Endothelial cell of umbilical vein (primary cell): ENCODE measurements at regions not wholly inside any gene's neighbourhood (a gene's known extent, or its start where the extent isn't known, plus 50 kb on each side); places are given as distances from the start of the nearest gene placed in this dataset.

Experiments
- BruUV-seq: library from RNA; stranded (reverse); fragments of 400-500 nt; replicated peaks from 2 replicates; lab custom pipeline; 2021; lab: Mats Ljungman, UMichigan
- CTCF ChIA-PET: fragments of 300-600, 350-600 bp; sonication (Branson Sonifier 250); formaldehyde crosslinking; loops from one replicate; lab custom pipeline; 2021; ENCODE audit warnings: antibody characterized with exemption, inconsistent platforms; lab: Charles Lee
- POLR2A ChIA-PET: fragments of 300-600, 350-600 bp; sonication (Branson Sonifier 250); formaldehyde crosslinking; loops from one replicate; lab custom pipeline; 2021; ENCODE audit warnings: antibody characterized with exemption, inconsistent platforms; lab: Charles Lee
- DNase-seq: peaks from one replicate; pipeline ENCODE4 v3.0.0-alpha.2; 2011; ENCODE audit warnings: low read depth, low spot score
- FAIRE-seq: peaks from 2 replicates; lab custom pipeline; 2011; peaks lifted over from hg19 to GRCh38; lab: Jason Lieb, UNC
- H2AFZ ChIP-seq: 2 replicates; pipeline ENCODE4 v1.6.0; 2012; ENCODE audit warnings: low read depth, low read length, control low read depth, inconsistent platforms
- H3K27ac ChIP-seq: 2 replicates; pipeline ENCODE4 v1.5.1; 2011; ENCODE audit warnings: low read depth, mild to moderate bottlenecking, control low read depth, low read length, moderate library complexity; ENCODE audit not compliant: insufficient read depth
- H3K27me3 ChIP-seq, 2 experiments: 2 replicates each; pipeline versions ENCODE4 v1.6.0 to v1.6.1; 2011; ENCODE audit warnings: low read length in 2 of 2, mixed read lengths in 1 of 2; ENCODE audit not compliant: control insufficient read depth in 2 of 2, insufficient read depth in 2 of 2
- H3K36me3 ChIP-seq, 2 experiments: 2 replicates in 1 of 2; 3 replicates in 1 of 2; pipeline ENCODE4 v1.5.1; 2011; ENCODE audit warnings: low read length in 2 of 2, mild to moderate bottlenecking in 1 of 2, moderate library complexity in 1 of 2; ENCODE audit not compliant: control insufficient read depth in 2 of 2, insufficient read depth in 2 of 2; ENCODE audit errors: extremely low read depth in 1 of 2
- H3K4me1 ChIP-seq: 3 replicates; pipeline ENCODE4 v1.5.1; 2011; ENCODE audit warnings: mild to moderate bottlenecking, low read length; ENCODE audit not compliant: control insufficient read depth, insufficient read depth; ENCODE audit errors: extremely low read depth
- H3K4me2 ChIP-seq: 2 replicates; pipeline ENCODE4 v1.6.1; 2011; ENCODE audit warnings: low read length, control low read depth, mixed read lengths; ENCODE audit not compliant: insufficient read depth
- H3K4me3 ChIP-seq, 3 experiments: fragments of 200-600 bp in 1 of 3; sonication (generic), shearing (Covaris generic) in 1 of 3; replicated peaks in 1 of 3; 2 replicates each; pipeline ENCODE4 v1.5.1; 2011 to 2016; ENCODE audit warnings: control low read depth in 3 of 3, low read length in 3 of 3, mild to moderate bottlenecking in 2 of 3, inconsistent platforms in 1 of 3, low read depth in 1 of 3, moderate library complexity in 1 of 3; ENCODE audit not compliant: insufficient read depth in 1 of 3
- H3K79me2 ChIP-seq: 2 replicates; pipeline ENCODE4 v1.6.0; 2012; ENCODE audit warnings: low read length, inconsistent platforms; ENCODE audit not compliant: control insufficient read depth, insufficient read depth
- H3K9ac ChIP-seq: replicated peaks from 2 replicates; pipeline ENCODE3; 2011; ENCODE audit warnings: low read length, control low read depth; ENCODE audit not compliant: insufficient read depth; ENCODE audit errors: extremely low read depth
- H3K9me1 ChIP-seq: replicated peaks from 3 replicates; pipeline ENCODE4 v1.6.0; 2011; ENCODE audit warnings: mild to moderate bottlenecking, low read length; ENCODE audit not compliant: control insufficient read depth, insufficient read depth; ENCODE audit errors: extremely low read depth
- H3K9me3 ChIP-seq: replicated peaks from 2 replicates; pipeline ENCODE4 v1.5.1; 2012; ENCODE audit warnings: low read length, inconsistent platforms; ENCODE audit not compliant: control insufficient read depth, insufficient read depth
- H4K20me1 ChIP-seq: replicated peaks from 2 replicates; pipeline ENCODE3; 2011; ENCODE audit warnings: mild to moderate bottlenecking, low read length; ENCODE audit not compliant: control insufficient read depth, insufficient read depth; ENCODE audit errors: extremely low read depth
- CTCF ChIP-seq, 2 donors: IDR thresholded peaks; 1 replicate in 1 of 2; 2 replicates in 1 of 2; pipeline ENCODE4 v1.5.1; 2011; ENCODE audit warnings: low read length in 2 of 2, mild to moderate bottlenecking in 2 of 2, moderate library complexity in 2 of 2, control low read depth in 1 of 2, inconsistent platforms in 1 of 2, low read depth in 1 of 2; ENCODE audit not compliant: insufficient read depth in 1 of 2; ENCODE audit errors: extremely low read depth in 1 of 2
- EZH2 ChIP-seq: IDR thresholded peaks from 2 replicates; pipeline ENCODE4 v1.6.1; 2012; ENCODE audit warnings: borderline replicate concordance, low read depth, mild to moderate bottlenecking, moderate library complexity, low read length, inconsistent platforms; ENCODE audit not compliant: severe bottlenecking
- FOS ChIP-seq: IDR thresholded peaks from 2 replicates; pipeline ENCODE4 v1.6.1; 2011; ENCODE audit warnings: mild to moderate bottlenecking, low read length, moderate library complexity, borderline replicate concordance; ENCODE audit not compliant: insufficient read depth
- GATA2 ChIP-seq: IDR thresholded peaks from 2 replicates; pipeline ENCODE4 v1.7.0; 2011; ENCODE audit warnings: low read depth, mild to moderate bottlenecking, moderate library complexity, mixed read lengths, low read length; ENCODE audit not compliant: insufficient read length, insufficient read depth
- JUN ChIP-seq: IDR thresholded peaks from 2 replicates; pipeline ENCODE4 v1.6.1; 2011; ENCODE audit warnings: borderline replicate concordance, low read depth; ENCODE audit not compliant: insufficient read length, insufficient read depth
- MAX ChIP-seq: IDR thresholded peaks from 2 replicates; pipeline ENCODE4 v1.6.1; 2011; ENCODE audit not compliant: insufficient read depth, insufficient read length
- MYC ChIP-seq: IDR thresholded peaks from one replicate; pipeline ENCODE4 v1.6.1; 2011; ENCODE audit warnings: mild to moderate bottlenecking, low read depth, low read length
- POLR2A ChIP-seq: IDR thresholded peaks from 2 replicates; pipeline ENCODE4 v1.6.1; 2012; ENCODE audit warnings: low read depth, mild to moderate bottlenecking, control low read depth, low read length
- POLR2AphosphoS5 ChIP-seq: IDR thresholded peaks from 2 replicates; pipeline ENCODE4 v1.6.1; 2012; ENCODE audit warnings: low read depth, mild to moderate bottlenecking, control low read depth, low read length, moderate library complexity; ENCODE audit not compliant: insufficient read depth
- dilution Hi-C: fragments of 300-500 bp; cut with MboI; formaldehyde crosslinking; loops from one replicate; pipeline ENCODE4 v1.15.0; 2019; ENCODE audit warnings: low sequenced_read_pairs; ENCODE audit not compliant: extremely low pct_ligation_motif_present
- intact Hi-C: fragments of 100-400 bp; cut with micrococcal nuclease; formaldehyde crosslinking; loops from one replicate; pipeline ENCODE4 v1.10.0; 2022

- DNase-seq (no peak), FAIRE-seq (no peak)
- no TSS peak for BruUV-seq
- Histone ChIP-seq H3K4me2 (no peak overlapping the region), H3K9ac (no peak overlapping the region), H3K9me3 (peaks cover 4% of the 10 kb centered on the region), H3K4me3 (no peak overlapping the region), H3K79me2 (no peaks in the 10 kb centered on the region), H3K27me3 (no peaks in the 10 kb centered on the region), H4K20me1 (no peaks in the 10 kb centered on the region), H3K4me1 (no peaks in the 10 kb centered on the region), H2AFZ (no peak overlapping the region), H3K9me1 (no peaks in the 10 kb centered on the region), H3K36me3 (no peaks in the 10 kb centered on the region), H3K27ac (no peak overlapping the region)
- intact Hi-C loops (no loop called here), dilution Hi-C loops (no loop called here)
- TF ChIP-seq GATA2 (no peak), POLR2A (no peak), CTCF (IDR thresholded peaks at IDR 0.05; ENCODE audit: extremely low read depth in 1 of 2, insufficient read depth in 1 of 2, low read depth in 1 of 2, low read length in 2 of 2) (no peak), MYC (no peak), MAX (no peak), JUN (no peak), FOS (no peak), POLR2AphosphoS5 (no peak), EZH2 (no peak)
- CTCF ChIA-PET, result no interaction called here
- POLR2A ChIA-PET, result no interaction called here
Measured at GRCh38 chr2:34545486-34546136, 946.5 kb upstream of the FAM98A start.
